LNCaP clone FGC (cell line): ENCODE measurements at regions not wholly inside any gene's neighbourhood (a gene's known extent, or its start where the extent isn't known, plus 50 kb on each side); places are given as distances from the start of the nearest gene placed in this dataset.

Source experiments
- DNase-seq: peaks from one replicate; pipeline ENCODE4 v3.0.0-alpha.2; 2011; ENCODE audit warnings: low read depth
- H3K4me3 ChIP-seq: 2 replicates; pipeline ENCODE4 v1.5.1; 2011; ENCODE audit warnings: mild to moderate bottlenecking, low read depth, low read length, control low read depth
- CTCF ChIP-seq: IDR thresholded peaks from 2 replicates; pipeline ENCODE4 v1.5.1; 2012; ENCODE audit warnings: mild to moderate bottlenecking; ENCODE audit not compliant: control insufficient read depth, insufficient read depth; ENCODE audit errors: extremely low read depth

- H3K4me3 ChIP-seq = no peak overlapping the region
- no peak for DNase-seq
- TF ChIP-seq CTCF = no peak
These were observed 303.3 kb upstream of the FGF16 start for GRCh38 chrX:77143907-77144306.

- TF ChIP-seq CTCF = peak; percentile 35
- DNase-seq = no peak
These were observed 286.9 kb upstream of the FGF16 start for GRCh38 chrX:77160301-77160700.

GRCh38 chrX:77162777-77163176 lies 284.4 kb upstream of the FGF16 start:
- DNase-seq = no peak
- no peak overlapping the region for H3K4me3 ChIP-seq
- no peak for TF ChIP-seq CTCF

More at GRCh38 chrX:77160301-77160700, 286.9 kb upstream of the FGF16 start:
- H3K4me3 ChIP-seq = no peak overlapping the region

GRCh38 chrX:77167993-77168392 lies 279.2 kb upstream of the FGF16 start:
- H3K4me3 ChIP-seq = no peak overlapping the region
- TF ChIP-seq CTCF = no peak
- no peak for DNase-seq

- H3K4me3 ChIP-seq = no peak overlapping the region
- no peak for DNase-seq
- TF ChIP-seq CTCF = no peak
These were observed 272.3 kb upstream of the FGF16 start for GRCh38 chrX:77174680-77175519.

- DNase-seq = no peak
- no peak overlapping the region for H3K4me3 ChIP-seq
- no peak for TF ChIP-seq CTCF
These were observed 246.5 kb upstream of the FGF16 start for GRCh38 chrX:77200663-77201062.

- no peak overlapping the region for H3K4me3 ChIP-seq
- TF ChIP-seq CTCF = no peak
- DNase-seq = no peak
These were observed 224.1 kb upstream of the FGF16 start for GRCh38 chrX:77223046-77223445.
